GM12873 (cell line): ENCODE measurements at regions not wholly inside any gene's neighbourhood (a gene's known extent, or its start where the extent isn't known, plus 50 kb on each side); places are given as distances from the start of the nearest gene placed in this dataset.

Experiments used
- CTCF ChIP-seq: IDR thresholded peaks from 2 replicates; pipeline ENCODE4 v1.5.1; 2012; ENCODE audit warnings: low read depth, mild to moderate bottlenecking, moderate library complexity, low read length, control low read depth; ENCODE audit not compliant: insufficient read depth; ENCODE audit errors: missing control alignments

GRCh38 chr5:125501396-125501795 lies 755.0 kb upstream of the ZNF608 start:
- no peak for TF ChIP-seq CTCF

- TF ChIP-seq CTCF: no peak
Measured at GRCh38 chr5:125503946-125504345, 757.5 kb upstream of the ZNF608 start.

GRCh38 chr5:125505115-125505514 lies 758.7 kb upstream of the ZNF608 start:
- no peak for TF ChIP-seq CTCF

- TF ChIP-seq CTCF: no peak
Measured at GRCh38 chr5:125506124-125506523, 759.7 kb upstream of the ZNF608 start.

- no peak for TF ChIP-seq CTCF
Measured at GRCh38 chr5:125508225-125508624, 761.8 kb upstream of the ZNF608 start.

GRCh38 chr5:125510651-125511050 lies 764.2 kb upstream of the ZNF608 start:
- no peak for TF ChIP-seq CTCF

GRCh38 chr5:125517973-125518550 lies 771.6 kb upstream of the ZNF608 start:
- no peak for TF ChIP-seq CTCF
